ENCODE measurements at regions not wholly inside any gene's neighbourhood (a gene's known extent, or its start where the extent isn't known, plus 50 kb on each side); places are given as distances from the start of the nearest gene placed in this dataset.

DNA sequence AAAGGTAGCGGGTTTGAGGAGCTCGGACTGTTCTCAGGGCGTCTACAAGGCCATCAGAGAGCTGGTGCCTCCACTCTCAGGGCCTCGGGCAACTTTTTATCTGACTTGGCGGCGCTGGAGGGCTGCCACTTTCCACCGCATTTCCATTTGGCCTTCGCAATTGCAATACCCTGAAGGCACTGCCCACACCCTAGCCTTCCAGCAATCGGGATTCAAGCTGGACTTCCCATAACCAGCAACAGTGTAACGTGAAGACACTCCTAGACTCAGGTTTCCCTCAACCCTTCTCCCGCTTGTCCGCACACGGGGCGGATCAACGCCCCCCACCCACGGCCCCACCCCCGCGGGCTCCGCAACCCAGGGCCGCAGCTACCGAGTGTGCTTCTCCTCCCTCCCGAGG, 50.2 kb upstream of the BCOR start:
- 4% methylated on average over 22 of the region's 22 CpGs for WGBS, 2 experiments
- no peaks in the 10 kb centered on the region for H3K9me3 ChIP-seq (ENCODE audit: control insufficient read depth, low read length)
- H3K27me3 ChIP-seq (ENCODE audit: control insufficient read depth, insufficient read depth, low read length, poor library complexity, severe bottlenecking), result peaks cover 79% of the 10 kb centered on the region
- H3K4me3 ChIP-seq (ENCODE audit: insufficient read depth, low read depth, low read length), result no peak overlapping the region
- H3K4me1 ChIP-seq (ENCODE audit: control insufficient read depth, insufficient read depth, low read length), result peaks cover 30% of the 10 kb centered on the region
- no peaks in the 10 kb centered on the region for H3K36me3 ChIP-seq (ENCODE audit: control insufficient read depth, insufficient read depth, low read length)
- H3K27ac ChIP-seq (ENCODE audit: insufficient read depth, low read depth, low read length, poor library complexity, severe bottlenecking), result no peak overlapping the region
